Pancreas (tissue), 10 donors: ENCODE measurements at regions not wholly inside any gene's neighbourhood (a gene's known extent, or its start where the extent isn't known, plus 50 kb on each side); places are given as distances from the start of the nearest gene placed in this dataset.
"Not testable (repeated sequence)": the region's sequence is repeated elsewhere in the genome, so short reads cannot be mapped to it uniquely, and the experiment has no call there.

Source experiments
- ATAC-seq, 4 donors: fragments of 200-7000 bp; cut with Tn5 transposase; one replicate each; pipeline versions ENCODE4 v1.8.0 to v1.9.1; 2020; ENCODE audit warnings: mild to moderate bottlenecking in 4 of 4, moderate library complexity in 4 of 4
- DNase-seq, 6 donors: peaks; one replicate each; pipeline ENCODE4 v3.0.0-alpha.2; 2020
- FAIRE-seq: peaks from 2 replicates; lab custom pipeline; 2012; peaks lifted over from hg19 to GRCh38; lab: Jason Lieb, UNC
- H3K27ac ChIP-seq, 4 donors: fragments of 200-600 bp; sonication (generic); 1 replicate in 3 of 4; 2 replicates in 1 of 4; pipeline versions ENCODE4 v1.5.0 to v1.8.0; 2020
- H3K27me3 ChIP-seq, 4 donors: fragments of 200-600 bp; one replicate each; pipeline ENCODE4 v1.8.0; 2021
- H3K36me3 ChIP-seq, 3 donors: fragments of 200-600 bp; sonication (generic) in 1 of 3; one replicate each; pipeline versions ENCODE4 v1.5.0 to v1.8.0; 2020 to 2021
- H3K4me1 ChIP-seq, 3 donors: fragments of 200-600 bp; one replicate each; pipeline ENCODE4 v1.8.0; 2021
- H3K4me3 ChIP-seq, 4 donors: fragments of 200-600 bp; sonication (generic) in 2 of 4; one replicate each; pipeline versions ENCODE4 v1.5.0 to v1.8.0; 2020 to 2021
- H3K9me3 ChIP-seq, 4 donors: fragments of 200-600 bp; one replicate each; pipeline ENCODE4 v1.8.0; 2021
- WGBS, 2 donors: extraction: QIAGEN DNeasy Blood & Tissue Kit; methylation state at CpG; one replicate each; pipeline ENCODE4 v1.1.7; 2013; 5-methylcytosine and 5-hydroxymethylcytosine counted together
- intact Hi-C, 3 donors: fragments of 100-400 bp; cut with DNase I; formaldehyde crosslinking; loops; one replicate each; pipeline versions ENCODE4 v1.11.1 to v1.14.2; 2022
- donor health status: healthy with polysubstance abuse.
- donor health status: DM: no; HTN: no; CAD: no; lungs with moderate emphysema.
- donor health status: DM: no; HTN: no; CAD: no.
- donor health status: control.
- donor health status: control.
- donor health status: Bipolar disorder and iron deficiency.
- donor health status: DM: yes; HTN: yes; CAD: no.
- donor health status: DM: no; HTN: no; CAD: no.
- donor health status: DM: no; HTN: no; CAD: no.
- donor health status: DM: yes; HTN: yes; CAD: no.

GRCh38 chr16:88149663-88150062, 198.4 kb downstream of the BANP start:
- H3K4me3 ChIP-seq, ATAC-seq, FAIRE-seq, H3K27me3 ChIP-seq, H3K9me3 ChIP-seq, H3K4me1 ChIP-seq, intact Hi-C loops, H3K27ac ChIP-seq, H3K36me3 ChIP-seq, DNase-seq: not testable (repeated sequence)
- WGBS, 2 donors, result 81 to 89% methylated on average over 3 of the region's 3 CpGs

DNA sequence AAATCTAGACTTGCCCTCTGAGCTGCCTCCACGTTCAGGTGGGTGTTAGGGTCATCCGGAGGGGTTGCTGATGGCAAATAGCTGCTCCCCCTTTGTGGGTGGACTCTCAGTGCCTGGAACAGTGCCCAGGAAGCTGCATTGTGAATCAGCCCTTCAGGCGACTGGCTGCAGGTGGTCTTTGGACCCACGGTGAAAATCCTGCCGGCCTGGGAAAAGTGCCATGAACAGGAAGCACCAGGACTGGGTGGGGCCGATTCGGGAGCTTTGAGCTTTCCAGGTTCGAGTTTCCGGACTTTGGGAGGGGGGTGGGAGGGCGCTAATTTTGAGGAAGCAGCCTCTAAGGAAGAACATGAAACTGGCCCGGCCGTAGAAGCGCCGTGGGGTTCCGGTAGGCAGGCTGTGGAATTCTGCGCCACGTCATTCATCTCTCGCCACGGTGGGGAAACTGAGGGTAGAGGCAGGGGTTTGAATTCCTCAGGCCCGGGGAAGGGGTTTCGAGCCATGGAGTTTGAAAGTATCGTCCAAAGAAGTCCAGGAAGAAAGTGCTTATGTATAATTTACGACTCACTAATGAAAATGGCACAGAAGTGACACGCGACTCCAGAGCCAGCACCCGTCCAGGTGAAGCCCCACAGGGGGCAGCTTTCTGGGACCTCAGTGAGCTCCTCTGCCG, 199.4 kb downstream of the BANP start:
- DNase-seq, result peak in 1 of 6 donors; percentile 26
- WGBS, 2 donors, result 56 to 60% methylated on average over 25 to 27 of the region's 27 CpGs
- H3K4me1 ChIP-seq, H3K27me3 ChIP-seq, FAIRE-seq, H3K9me3 ChIP-seq, intact Hi-C loops, H3K4me3 ChIP-seq, H3K27ac ChIP-seq, H3K36me3 ChIP-seq, ATAC-seq: not testable (repeated sequence)

DNA sequence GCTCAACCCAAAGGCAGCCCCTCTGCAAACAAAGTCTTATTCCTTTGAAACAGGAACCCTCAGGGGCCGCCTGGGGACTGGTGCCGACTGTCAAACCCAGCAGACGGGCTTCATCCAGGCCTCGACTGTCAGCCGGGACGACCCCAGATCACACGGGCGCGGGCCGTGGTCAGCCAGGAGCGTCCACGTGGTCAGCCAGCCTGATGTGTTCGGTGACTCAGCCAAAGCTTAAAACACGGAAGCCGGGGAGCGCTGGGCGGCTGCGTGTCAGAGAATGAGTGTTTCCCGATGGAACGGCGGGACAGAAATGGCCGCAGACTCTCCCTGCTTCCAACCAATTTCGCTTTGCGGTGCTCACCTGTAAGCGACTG, 199.9 kb downstream of the BANP start:
- H3K4me3 ChIP-seq, H3K36me3 ChIP-seq, H3K27me3 ChIP-seq, FAIRE-seq, H3K4me1 ChIP-seq, H3K27ac ChIP-seq, H3K9me3 ChIP-seq, intact Hi-C loops: not testable (repeated sequence)
- 69 to 79% methylated on average over 25 of the region's 25 CpGs for WGBS, 2 donors
- DNase-seq (peak in 1 of 6 donors; percentile 34), ATAC-seq (peak in 2 of 4 donors; percentile 42 to 49)

- 65 to 74% methylated on average over 24 to 27 of the region's 27 CpGs for WGBS, 2 donors
- H3K36me3 ChIP-seq, H3K4me3 ChIP-seq, H3K27ac ChIP-seq, ATAC-seq, H3K27me3 ChIP-seq, H3K4me1 ChIP-seq, intact Hi-C loops, H3K9me3 ChIP-seq, FAIRE-seq: not testable (repeated sequence)
- DNase-seq, result peak in 1 of 6 donors; percentile 12
These were observed 200.9 kb downstream of the BANP start for GRCh38 chr16:88151859-88152843.

DNA sequence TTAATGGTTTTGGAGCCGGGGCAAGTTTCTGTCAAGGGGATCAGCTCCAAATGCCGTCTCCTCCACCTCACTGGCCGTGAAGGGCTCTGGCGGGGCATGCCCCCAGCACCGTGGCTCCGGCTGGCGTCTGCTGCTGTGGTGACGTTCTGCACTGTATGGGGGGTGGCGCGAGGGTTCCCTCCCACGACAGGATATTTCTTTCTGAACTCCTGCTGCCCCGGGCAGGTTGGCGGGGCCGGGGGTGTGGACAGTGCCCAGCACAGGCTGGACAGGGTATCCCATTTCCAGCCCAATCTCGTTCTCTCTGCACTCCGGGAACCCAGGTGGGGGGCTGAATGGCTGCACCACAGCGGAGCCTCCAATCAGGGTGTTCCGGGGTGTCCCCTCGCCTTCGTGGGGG, 201.6 kb downstream of the BANP start:
- peak in 1 of 4 donors; percentile 12 for ATAC-seq
- FAIRE-seq, H3K4me1 ChIP-seq, H3K4me3 ChIP-seq, H3K27me3 ChIP-seq, H3K36me3 ChIP-seq, H3K9me3 ChIP-seq, intact Hi-C loops, H3K27ac ChIP-seq: not testable (repeated sequence)
- DNase-seq, result peak in 1 of 6 donors; percentile 42
- WGBS, 2 donors, result 55 to 58% methylated on average over 17 to 20 of the region's 20 CpGs

DNA sequence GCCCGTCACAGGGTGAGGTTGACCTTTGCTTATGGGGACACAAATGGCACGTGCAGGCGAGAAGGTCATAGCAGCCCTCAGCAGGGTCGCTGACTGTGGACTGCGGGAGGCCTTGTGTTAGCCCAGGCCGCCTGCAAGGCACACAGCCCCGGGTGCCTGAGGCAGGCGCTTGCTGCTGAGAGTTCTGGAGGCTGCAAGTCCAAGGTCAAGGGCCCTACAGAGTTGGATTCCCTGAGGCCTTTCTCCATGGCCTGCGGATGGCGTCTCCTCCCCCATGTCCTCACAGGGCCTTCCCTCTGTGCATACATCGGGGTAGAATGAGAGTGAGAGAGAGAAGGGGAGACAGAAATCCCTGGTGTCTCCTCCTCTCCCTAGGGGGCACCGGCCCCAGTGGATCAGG, 202.3 kb downstream of the BANP start:
- H3K9me3 ChIP-seq, H3K36me3 ChIP-seq, H3K27ac ChIP-seq, H3K27me3 ChIP-seq, ATAC-seq, FAIRE-seq, H3K4me1 ChIP-seq, H3K4me3 ChIP-seq, intact Hi-C loops: not testable (repeated sequence)
- DNase-seq, result peak in 1 of 6 donors; percentile 33
- WGBS, 2 donors, result 70 to 87% methylated on average over 9 to 12 of the region's 12 CpGs

- ATAC-seq, H3K9me3 ChIP-seq, intact Hi-C loops, H3K27ac ChIP-seq, H3K4me3 ChIP-seq, H3K27me3 ChIP-seq, H3K36me3 ChIP-seq, FAIRE-seq, H3K4me1 ChIP-seq: not testable (repeated sequence)
- WGBS, 2 donors, result 70 to 73% methylated on average over 8 of the region's 8 CpGs
- DNase-seq, result peak in 1 of 6 donors; percentile 20
These were observed 203.7 kb downstream of the BANP start for GRCh38 chr16:88154886-88155285.

- FAIRE-seq, H3K4me1 ChIP-seq, ATAC-seq, DNase-seq, H3K36me3 ChIP-seq, intact Hi-C loops, H3K27ac ChIP-seq, H3K4me3 ChIP-seq, H3K9me3 ChIP-seq, H3K27me3 ChIP-seq: not testable (repeated sequence)
- 60 to 76% methylated on average over 10 of the region's 10 CpGs for WGBS, 2 donors
These were observed 204.4 kb downstream of the BANP start for GRCh38 chr16:88155681-88156080.

DNA sequence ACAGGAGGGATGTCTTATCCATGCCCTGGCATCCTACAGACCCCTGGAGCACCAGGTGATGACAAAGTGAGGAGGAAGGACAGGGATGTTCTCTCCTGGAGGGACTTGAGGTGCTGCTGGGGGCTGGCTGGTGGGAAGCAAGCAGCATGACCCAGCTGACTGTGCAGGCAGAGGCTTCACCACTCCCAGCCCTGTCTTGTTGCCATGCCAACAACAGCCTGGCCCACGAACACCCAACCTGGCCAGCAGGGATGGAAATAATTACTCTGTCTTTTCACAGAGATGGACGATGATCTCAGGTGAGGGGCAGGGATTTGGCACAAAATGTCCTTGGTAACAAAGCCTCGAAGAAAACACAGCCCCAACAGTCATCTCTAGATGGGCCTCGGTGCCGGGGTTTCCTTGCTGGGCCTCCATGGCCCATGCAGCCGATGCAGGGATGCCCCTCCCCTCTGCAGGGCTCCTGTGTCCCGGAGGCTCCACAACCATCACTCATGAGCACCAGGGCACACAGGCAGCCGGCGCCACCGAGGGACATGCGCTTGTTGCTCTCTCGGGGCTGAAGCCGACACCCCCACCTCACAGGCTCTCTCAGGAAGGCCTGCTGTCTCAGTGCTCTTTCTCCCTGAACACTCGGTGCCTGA, 205.5 kb downstream of the BANP start:
- H3K4me1 ChIP-seq, H3K36me3 ChIP-seq, H3K4me3 ChIP-seq, DNase-seq, H3K9me3 ChIP-seq, H3K27me3 ChIP-seq, intact Hi-C loops, FAIRE-seq, ATAC-seq, H3K27ac ChIP-seq: not testable (repeated sequence)
- WGBS, 2 donors, result 62 to 74% methylated on average over 4 to 9 of the region's 14 CpGs

DNA sequence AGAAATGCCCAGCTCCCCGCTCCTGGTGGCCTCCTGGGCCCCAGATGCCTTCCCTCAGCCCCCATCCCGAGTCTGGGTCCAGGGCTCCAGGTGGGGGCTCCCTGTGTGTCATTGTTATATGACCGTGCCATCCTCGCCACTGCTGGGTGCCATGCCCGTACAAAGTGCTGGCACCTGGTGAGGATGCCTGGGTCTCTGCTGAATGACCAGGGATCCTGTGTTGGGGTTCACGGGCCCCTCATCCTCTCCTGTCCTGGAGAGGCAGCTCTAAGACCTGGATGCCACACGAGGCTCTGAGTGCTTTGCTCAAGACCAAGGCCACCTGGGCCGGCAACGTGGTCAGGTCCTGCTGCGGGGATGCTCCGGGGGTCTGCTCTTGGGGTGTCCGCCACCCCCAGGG, 206.5 kb downstream of the BANP start:
- intact Hi-C loops, H3K36me3 ChIP-seq, FAIRE-seq, H3K27ac ChIP-seq, H3K9me3 ChIP-seq, H3K27me3 ChIP-seq, H3K4me3 ChIP-seq, DNase-seq, ATAC-seq, H3K4me1 ChIP-seq: not testable (repeated sequence)
- 54 to 57% methylated on average over 4 to 12 of the region's 12 CpGs for WGBS, 2 donors

GRCh38 chr16:88158256-88159045, 207.2 kb downstream of the BANP start:
- WGBS, 2 donors, result 52 to 53% methylated on average over 15 to 20 of the region's 20 CpGs
- H3K27ac ChIP-seq, ATAC-seq, H3K4me3 ChIP-seq, FAIRE-seq, H3K9me3 ChIP-seq, intact Hi-C loops, H3K27me3 ChIP-seq, H3K36me3 ChIP-seq, H3K4me1 ChIP-seq: not testable (repeated sequence)
- DNase-seq, result peak in 1 of 6 donors; percentile 58
